HG03039 (cell line): ENCODE measurements at regions not wholly inside any gene's neighbourhood (a gene's known extent, or its start where the extent isn't known, plus 50 kb on each side); places are given as distances from the start of the nearest gene placed in this dataset.

Source experiments
- ATAC-seq: cut with Tn5 transposase; IDR thresholded peaks from one replicate; pipeline ENCODE4 v1.9.1; 2021; ENCODE audit warnings: mild to moderate bottlenecking, moderate library complexity; ENCODE audit not compliant: unreplicated experiment

- ATAC-seq = no peak
These were observed 114.0 kb downstream of the NSG2 start for GRCh38 chr5:174159327-174160114.

- no peak for ATAC-seq
These were observed 119.9 kb downstream of the NSG2 start for GRCh38 chr5:174165406-174165805.

DNA sequence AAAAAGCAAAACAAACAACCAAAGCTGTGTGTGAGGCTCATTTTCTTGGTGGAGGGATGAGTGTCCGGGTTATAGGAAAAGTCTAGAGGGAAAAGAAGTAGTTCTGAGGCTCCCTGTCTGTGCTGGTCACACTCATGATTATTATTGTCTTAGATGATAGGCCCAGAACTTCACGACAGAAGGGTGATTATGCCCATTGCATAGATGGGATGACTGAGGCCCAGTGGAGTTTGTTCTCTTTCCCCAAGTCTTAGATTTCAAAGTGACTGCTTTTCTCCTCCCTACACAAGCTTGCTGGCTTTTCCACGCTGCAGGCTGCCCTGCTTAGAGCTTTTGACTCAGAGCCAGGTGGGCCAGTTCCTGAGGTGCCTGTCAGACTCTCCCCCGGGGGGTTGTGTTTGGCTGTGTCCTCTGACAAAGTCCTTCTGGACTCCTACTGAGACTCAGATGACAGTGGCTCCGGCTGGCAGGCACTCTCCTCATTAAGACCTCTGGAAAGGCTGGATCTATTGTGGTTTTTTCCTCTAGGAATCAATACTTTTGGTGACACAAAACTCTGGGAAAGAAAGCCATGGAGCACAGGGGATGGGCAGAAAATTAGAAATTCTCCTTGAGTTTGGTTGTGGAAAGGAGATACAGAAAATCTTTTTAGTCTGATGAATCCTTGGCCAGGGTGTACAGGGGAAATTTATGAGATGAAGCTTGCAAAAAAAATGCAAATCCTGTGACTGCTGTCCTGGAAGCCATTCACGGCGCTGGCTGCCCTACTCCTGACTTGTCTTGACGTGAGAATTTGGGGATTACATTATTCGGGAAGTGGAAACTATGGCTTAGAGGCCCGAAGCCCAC, 120.9 kb downstream of the NSG2 start:
- ATAC-seq = no peak

GRCh38 chr5:174167080-174167910, 121.8 kb downstream of the NSG2 start:
- no peak for ATAC-seq

DNA sequence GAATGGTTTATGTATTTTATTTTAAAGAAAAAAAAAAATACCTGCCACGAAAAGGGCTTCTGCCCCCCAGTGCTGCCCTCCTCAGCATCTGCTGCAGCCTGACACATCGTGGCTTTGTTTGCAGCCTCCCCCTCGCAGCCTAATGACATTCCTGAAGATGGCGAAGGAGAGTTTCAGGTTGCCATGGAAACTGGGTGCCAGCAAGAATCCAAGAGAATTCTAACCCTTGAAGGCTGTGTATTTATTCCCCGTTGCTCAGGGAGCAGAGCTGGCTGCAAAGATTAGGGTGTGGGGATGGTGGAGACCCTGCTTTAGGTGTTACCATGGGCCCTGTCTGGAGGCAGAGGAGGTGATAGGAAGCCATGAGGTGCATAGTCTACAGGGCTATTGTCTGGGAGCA, 126.6 kb downstream of the NSG2 start:
- ATAC-seq = no peak

DNA sequence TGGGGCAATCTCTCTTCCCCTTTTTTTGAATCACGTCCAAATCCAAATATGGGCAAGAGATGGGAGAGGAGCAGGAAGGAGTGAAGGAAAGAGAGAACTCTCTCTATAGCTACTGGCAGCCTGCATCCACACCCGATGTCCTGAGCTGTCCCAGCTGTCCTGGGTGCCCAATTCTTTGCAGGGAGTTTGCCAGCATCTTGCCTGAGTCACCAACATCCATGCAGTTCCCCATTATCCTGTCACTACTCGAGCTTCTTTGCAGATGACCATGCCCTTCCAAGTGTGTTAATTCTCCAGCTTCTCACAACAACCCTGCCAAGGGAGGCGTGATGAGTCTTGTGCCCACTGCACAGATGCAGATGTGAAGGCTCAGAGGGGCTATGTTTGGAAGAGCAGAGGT, 127.1 kb downstream of the NSG2 start:
- no peak for ATAC-seq

DNA sequence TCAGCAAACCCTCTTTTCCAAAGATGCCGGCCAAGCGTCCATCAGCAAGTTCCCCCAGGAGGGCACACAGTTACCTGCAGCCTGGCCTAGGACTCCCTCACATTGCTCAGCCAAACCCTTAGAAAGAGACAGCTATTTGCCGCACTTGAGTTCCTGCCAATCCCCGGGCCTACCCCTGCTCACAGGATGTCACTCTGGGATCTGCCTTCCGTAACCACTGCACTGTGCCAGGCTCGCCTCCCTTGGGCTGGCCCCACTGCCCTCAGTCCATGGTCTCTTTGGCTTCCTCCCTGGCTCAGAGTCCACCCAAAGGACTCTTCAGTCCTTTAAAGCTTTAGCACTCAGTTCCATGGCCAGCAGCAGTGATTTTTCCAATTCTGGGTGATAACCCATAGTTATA, 128.3 kb downstream of the NSG2 start:
- no peak for ATAC-seq

GRCh38 chr5:174175716-174176268, 130.3 kb downstream of the NSG2 start:
- no peak for ATAC-seq

DNA sequence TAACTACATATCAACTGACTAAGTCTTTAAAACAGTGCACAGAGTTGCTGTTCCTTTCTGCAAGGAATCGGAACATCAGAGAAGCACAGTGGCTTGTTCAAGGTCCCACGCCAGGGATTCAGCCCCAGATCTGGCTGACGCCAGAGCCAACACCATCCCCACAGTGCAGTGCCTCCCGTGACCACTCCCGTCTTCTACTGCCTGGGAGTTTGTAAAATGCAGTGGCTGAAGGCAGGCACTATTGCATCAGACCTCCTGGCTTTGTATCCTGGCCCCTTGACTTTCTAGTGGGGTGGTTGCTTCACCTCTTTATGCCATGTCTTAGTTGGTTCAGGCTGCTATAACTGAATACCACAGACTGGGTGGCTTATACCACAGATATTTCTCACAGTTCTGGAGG, 131.0 kb downstream of the NSG2 start:
- no peak for ATAC-seq

DNA sequence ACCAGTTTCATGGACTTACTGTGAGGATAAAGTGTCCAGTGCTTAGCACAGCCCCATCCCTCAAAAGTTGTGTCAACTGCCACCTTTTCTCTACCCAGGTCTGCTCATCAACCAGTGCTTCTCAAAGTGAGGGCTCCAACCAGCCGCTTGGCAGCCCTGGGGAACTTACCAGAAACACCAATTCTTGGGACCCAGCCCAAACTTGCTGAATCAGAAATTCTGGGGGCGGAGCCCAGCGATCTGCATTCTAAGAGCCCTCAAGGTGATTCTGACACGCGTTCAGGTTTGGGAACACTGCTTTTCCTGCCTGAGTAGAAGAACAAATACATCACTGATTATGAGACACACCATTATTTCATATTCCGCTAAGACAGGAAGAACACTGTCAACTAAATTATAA, 132.0 kb downstream of the NSG2 start:
- no peak for ATAC-seq

DNA sequence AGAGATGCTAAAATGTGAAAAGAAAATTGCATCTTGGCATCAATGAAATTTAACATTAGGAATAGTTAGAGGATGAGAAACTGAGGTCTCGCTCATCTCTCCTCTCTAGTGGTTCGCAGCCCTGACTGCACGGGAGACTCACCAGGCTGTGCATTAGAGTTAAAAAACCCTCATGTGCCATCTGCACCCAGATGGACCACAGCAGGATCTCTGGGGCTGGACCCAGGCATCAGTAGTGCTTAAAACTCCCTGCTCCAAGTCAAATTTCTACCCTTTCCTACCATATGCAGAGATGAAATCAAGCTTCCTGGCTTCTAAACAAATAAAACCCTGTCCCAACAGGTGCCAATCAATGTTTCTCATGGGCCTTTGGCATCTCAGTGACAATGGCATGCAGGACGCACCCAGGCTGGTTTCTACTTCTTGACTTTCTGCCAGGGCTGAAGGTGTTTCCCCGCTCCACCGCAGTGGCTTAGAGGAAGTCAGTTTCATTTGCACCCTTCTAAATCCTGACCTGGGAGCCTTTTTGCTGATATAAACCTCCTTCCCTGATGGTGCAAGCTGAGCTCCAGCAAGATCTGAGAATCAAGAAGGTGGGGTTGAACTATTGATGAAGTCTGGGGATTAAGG, 132.6 kb downstream of the NSG2 start:
- no peak for ATAC-seq

GRCh38 chr5:174180639-174181038, 135.1 kb downstream of the NSG2 start:
- no peak for ATAC-seq

DNA sequence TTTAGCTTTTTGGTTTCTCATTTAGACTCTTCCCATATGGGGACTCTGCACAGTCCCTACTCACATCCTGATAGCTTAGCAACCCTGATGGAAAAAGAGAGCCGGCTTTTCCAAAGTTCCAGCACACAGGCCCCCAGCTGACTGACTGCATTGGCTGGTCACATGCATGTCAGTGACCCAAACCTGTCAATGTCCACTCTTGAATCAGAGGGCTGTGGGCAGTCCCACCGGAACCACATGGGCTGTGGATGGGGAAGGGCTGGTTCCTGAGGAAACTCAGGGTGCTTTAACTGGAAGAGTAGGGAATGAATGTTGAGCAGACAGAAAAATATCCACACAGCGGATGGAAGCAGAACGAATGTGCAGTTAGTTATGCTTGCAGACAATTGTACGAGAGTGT, 136.6 kb downstream of the NSG2 start:
- ATAC-seq = no peak

DNA sequence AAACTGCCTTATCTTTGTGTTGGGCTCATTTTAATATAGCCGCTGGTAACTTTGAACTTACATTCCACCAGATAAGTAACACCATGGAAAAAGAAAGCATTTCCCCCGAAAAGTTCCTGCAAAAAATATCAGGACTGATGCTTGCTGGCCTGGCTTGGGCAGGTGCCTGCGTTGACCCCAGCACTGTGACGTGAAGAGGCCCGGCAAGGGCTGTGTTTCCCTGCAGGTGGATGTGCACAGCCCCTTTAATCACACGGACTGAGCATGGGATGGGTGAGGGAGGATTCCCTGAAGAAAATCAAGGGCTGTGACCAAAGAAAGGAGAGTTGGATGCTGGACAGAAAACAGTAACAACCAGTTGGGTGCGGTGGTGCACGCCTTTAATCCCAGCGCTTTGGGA, 138.2 kb downstream of the NSG2 start:
- no peak for ATAC-seq

DNA sequence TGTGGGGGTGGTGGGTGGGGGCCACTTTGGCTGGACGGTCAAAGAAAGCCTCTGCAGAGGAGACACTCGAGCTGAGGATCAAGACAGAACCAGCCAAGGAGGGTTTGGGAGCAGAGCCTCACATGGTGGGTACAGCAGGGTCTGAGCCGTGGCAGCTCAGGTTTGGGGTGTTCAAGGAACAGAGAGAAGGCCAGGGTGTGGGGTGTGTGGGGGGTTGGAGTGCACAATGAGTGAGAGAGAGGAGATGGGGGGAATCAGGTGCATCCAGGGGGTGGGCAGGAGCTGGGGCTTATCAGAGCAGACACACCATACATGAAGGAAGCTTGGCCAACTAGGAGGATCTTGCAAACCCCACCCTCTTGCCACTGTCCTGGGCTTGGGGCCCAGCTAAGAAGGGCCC, 140.0 kb downstream of the NSG2 start:
- no peak for ATAC-seq

GRCh38 chr5:174186096-174186695, 140.7 kb downstream of the NSG2 start:
- no peak for ATAC-seq

GRCh38 chr5:174187001-174187400, 141.5 kb downstream of the NSG2 start:
- ATAC-seq = no peak

- no peak for ATAC-seq
These were observed 142.0 kb downstream of the NSG2 start for GRCh38 chr5:174187481-174187880.

DNA sequence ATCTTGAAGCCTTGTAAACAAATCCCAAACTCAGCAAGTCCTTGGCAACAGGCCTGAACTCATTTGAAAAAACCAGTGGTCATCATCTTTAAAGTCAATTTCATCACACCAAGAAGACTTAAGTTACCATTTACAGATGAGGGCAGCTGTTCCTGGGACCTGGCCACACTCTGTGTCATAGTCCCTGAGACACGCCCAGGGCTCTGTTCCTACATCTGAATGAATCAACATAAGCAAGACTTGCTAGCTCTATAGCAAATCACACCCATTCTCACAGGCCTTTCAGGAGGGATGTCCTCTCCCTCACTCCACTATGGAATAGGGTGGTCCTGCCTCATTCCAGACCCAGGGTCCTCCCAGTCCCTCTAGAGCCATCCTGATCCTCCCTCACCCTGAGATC, 142.8 kb downstream of the NSG2 start:
- no peak for ATAC-seq
